HG03025 (cell line): ENCODE measurements at regions not wholly inside any gene's neighbourhood (a gene's known extent, or its start where the extent isn't known, plus 50 kb on each side); places are given as distances from the start of the nearest gene placed in this dataset.
"Not testable (repeated sequence)": the region's sequence is repeated elsewhere in the genome, so short reads cannot be mapped to it uniquely, and the experiment has no call there.

Experiments used
- ATAC-seq: cut with Tn5 transposase; IDR thresholded peaks from one replicate; pipeline ENCODE4 v1.9.1; 2021; ENCODE audit warnings: mild to moderate bottlenecking, moderate library complexity; ENCODE audit not compliant: unreplicated experiment, low FRiP score

DNA sequence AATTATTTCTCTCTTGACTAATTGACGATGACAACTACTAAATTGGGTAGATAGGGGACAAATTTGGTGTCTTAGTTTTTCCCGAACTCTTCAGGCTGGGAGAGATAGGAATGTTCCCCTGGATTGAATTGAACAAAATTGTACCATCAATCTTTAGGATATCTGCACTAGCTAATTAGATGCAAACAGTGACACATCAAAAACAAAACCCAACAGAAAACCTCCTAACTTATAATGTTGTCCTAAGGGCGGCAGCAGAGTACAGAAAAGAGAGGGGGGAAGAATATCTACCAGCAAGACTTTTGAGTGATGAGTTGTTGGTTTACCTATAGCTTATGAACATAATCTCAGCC is 342.9 kb downstream of the INSIG2 start:
- ATAC-seq: no peak

DNA sequence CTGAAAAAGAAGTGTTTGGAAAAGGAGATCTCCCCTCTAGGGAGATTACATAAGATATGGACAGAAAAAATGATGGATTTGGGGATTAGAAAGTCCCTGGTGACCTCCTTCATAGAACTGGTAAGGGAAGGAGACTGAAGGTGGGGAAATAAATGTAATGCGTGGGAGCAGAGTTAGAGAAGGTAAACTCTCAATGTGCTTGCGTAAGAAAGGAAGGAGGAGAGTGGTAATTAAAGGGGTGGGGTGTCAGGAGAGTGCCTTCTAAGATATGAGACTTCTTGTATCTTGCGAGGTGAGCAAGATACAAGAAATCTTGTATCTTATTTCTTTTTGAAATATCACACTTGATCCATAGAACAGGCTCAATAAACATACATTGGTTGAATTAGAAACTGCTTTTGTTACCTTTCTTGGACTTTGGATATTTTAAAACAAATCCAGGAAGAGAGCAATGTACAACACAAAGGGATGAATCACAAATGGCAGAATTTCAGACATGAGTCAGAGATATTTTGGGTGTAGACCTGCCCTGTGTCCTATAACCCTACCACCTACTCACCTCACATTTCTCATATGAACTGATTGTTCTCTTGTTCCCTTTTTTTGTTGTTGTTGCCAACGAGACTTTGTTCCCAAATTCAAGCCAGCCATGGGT is 342.4 kb downstream of the INSIG2 start:
- no peak for ATAC-seq

GRCh38 chr2:118425191-118425590 is 336.9 kb downstream of the INSIG2 start:
- no peak for ATAC-seq

DNA sequence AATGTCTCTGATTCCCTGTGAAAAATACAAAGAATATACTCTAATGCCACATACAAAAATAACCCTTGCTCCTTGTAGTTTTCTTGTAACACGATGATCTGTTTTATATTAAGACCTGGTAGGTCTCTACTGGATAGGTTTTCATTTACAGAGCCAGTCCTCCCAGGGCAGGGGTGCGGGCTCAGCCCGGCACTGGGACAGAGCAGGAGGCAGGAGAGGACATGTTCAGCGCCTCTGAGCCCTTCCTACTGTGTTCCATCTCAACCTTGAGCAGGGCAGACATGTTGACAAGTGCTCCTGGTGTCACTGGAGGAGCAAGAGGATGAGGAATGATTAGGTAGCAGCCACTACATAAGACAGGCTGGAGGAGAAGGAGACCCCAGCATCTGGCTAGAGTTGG is 335.5 kb downstream of the INSIG2 start:
- ATAC-seq: no peak

DNA sequence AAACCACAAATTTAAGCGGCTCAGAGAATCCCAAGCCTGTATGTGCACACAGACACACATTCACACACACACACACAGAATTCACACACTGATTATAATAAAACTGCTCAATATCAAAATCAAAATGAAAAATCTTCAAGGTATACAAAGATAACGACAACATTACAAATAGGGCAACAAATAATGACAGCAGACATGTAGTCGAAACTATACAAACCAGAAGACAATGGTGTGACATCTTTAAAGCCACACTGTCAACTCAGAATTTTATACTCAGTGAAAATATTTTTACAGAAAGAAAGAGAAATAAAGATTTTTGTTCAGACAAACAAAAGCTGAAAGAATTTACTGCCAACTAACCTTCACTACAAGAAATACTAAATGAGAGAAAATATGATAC is 333.4 kb downstream of the INSIG2 start:
- no peak for ATAC-seq

DNA sequence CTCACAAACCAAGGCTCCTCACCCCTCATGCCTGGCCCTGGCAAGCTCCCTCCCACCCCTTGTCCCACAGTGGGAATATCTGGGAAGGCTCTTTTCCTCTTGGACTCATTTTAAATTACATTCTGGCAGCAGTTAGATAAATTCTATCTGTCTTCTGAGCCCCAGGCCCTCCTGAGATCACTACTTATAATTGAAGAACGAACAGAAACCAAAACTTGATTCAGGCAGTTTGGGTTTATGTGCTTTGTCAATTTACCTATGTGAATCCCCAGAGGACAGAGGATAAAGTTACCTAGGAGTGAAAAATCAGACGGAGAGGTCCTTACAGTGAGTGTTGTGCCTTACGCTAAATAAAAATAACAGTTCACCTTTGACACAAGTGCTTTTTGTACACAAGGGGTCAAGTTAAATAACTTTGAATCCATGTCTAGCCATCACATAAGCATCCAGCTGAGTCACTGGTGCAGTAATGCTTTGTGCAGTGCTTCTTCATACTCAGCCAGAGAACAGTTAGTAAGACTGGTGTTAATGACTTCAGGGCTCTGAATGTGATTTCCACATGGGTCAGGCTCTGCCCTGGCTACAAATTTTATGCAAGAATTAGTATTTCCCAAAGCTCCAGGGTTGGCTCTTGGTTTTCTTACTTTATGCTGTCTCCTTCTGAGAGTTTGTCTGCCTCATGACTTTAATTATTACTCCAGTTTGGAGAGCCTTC is 329.3 kb downstream of the INSIG2 start:
- no peak for ATAC-seq

DNA sequence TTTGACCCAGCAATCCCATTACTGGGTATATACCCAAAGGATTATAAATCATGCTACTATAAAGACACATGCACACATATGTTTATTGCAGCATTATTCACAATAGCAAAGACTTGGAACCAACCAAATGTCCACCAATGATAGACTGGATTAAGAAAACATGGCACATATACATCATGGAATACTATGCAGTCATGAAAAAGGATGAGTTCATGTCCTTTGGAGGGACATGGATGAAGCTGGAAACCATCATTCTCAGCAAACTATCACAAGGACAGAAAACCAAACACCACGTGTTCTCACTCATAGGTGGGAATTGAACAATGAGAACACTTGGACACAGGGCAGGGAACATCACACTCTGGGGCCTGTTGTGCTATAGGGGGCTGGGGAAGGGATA is 326.9 kb downstream of the INSIG2 start:
- ATAC-seq: not testable (repeated sequence)

DNA sequence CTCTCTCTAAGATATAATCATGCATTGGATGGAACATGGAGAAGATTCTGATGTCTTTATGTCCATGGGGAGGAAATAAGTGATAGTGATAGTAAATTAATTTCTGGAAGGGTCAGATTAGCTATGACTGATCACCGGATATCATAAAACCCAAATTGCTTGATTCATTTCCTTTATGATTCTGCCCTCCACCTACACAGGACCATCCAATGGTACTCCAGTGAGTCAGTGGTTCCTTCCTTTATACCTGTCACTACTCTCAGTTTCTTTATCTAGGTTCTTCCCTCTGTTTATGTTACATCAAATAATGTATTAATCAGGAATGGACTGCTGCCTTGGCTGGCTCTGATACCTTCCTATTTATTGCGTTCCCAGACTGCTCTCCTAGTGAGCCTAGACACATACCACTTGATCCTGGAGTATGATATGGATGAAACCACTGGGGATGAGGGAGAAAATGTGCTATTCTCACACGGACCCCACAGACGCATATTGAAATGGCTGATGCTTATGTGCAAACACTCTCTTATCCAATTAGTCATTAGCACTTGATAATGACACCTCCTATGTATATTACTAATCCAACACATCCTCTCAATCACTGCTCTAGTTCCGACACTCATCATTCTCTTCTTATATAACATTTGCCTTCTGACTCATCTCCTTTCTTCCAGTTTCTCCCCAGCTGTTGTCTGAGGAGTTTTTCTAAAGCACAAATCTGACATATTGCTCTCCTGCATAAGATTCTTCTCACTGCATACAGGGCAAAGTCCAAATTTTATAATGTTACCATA is 315.6 kb downstream of the INSIG2 start:
- ATAC-seq: no peak

DNA sequence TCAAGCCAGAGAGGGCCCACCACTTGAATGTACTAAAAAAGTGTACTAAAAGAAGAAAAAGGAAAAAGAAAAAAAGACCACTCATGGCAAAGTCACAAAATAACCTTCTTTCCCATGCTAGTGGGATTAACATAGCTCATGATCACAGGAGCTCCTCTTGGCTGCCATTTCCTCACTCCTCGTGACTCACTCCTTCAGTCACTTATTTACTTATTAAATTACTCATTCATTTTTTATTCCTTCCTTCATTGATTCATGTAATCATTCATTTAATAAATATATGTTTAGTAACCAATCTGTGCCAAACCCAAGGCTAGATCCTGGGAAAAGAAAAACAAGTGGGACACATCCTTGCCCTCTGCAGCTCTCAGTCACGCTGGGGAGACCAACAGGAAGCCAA is 300.5 kb downstream of the INSIG2 start:
- ATAC-seq: no peak

GRCh38 chr2:118387509-118387908 is 299.2 kb downstream of the INSIG2 start:
- no peak for ATAC-seq

GRCh38 chr2:118386641-118387302 is 298.5 kb downstream of the INSIG2 start:
- ATAC-seq: no peak

DNA sequence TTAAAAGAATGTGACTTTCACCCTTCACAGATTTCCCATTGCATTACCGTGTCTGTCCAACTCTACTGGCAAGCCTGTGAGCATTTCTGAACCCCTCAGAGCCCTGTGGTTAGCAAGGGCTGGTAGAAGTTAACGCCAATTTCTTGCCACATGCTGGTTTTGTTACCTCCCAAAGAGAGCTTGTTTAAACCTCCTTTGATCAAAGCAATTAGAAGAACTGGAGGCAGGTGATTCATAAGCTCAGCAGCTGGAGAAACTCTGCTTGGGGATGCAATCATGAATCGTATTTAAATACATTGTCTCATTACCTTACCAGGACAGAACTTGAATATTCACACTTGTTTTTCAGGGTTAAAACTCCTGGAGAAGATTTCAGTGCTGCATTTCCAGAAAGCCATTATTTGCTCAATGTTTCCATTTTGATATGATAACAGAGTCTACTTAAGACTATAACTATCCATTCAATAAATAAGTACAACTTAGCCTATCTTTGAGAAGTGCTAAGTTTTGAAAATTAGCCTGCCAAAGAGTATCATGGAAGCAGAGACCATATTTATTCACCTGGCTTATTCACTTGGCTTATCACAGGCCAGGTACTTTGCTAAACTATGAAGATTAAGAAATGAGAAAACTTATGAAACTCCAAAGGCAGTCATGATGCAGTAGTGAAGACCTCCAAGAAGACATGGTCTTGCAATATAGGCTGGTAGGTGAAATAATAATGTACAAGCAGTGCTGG is 292.8 kb downstream of the INSIG2 start:
- no peak for ATAC-seq

GRCh38 chr2:118375907-118376485 is 287.7 kb downstream of the INSIG2 start:
- no peak for ATAC-seq

DNA sequence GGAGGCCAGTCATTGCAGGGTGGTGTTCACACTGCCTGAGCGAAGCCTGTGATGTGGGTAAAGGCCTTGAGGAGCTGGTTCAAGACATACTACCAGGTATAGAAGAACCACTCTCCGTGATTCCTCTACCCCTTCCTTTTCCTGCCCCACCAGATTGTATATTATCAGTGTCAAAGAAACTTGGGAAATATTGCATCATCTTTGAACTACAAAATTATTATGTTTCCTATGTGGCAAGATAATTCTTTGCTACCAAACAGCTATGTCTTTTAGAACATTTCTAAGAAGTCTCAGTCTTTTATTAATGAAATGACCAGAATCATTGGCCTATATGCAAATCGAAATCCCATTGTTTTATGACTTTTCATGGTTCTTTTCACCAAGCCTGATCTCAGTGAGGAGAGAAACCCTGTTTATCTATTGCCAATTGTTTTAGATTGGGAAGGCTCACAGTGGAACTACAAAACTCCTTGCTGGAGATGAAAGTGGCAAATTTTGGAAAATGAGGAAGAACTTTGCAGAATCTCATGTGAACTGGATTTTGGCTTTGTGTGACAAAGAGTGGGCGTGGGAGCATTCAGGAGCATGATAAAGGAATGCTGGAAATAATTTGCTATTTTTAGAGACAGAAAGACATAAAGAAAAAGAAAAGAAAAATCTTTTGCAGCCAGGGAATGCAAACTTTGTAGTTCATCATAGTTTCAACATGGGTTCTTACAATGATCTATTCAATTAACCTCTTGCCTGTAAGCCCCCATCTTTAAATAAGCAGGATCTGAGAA is 286.9 kb downstream of the INSIG2 start:
- ATAC-seq: no peak

DNA sequence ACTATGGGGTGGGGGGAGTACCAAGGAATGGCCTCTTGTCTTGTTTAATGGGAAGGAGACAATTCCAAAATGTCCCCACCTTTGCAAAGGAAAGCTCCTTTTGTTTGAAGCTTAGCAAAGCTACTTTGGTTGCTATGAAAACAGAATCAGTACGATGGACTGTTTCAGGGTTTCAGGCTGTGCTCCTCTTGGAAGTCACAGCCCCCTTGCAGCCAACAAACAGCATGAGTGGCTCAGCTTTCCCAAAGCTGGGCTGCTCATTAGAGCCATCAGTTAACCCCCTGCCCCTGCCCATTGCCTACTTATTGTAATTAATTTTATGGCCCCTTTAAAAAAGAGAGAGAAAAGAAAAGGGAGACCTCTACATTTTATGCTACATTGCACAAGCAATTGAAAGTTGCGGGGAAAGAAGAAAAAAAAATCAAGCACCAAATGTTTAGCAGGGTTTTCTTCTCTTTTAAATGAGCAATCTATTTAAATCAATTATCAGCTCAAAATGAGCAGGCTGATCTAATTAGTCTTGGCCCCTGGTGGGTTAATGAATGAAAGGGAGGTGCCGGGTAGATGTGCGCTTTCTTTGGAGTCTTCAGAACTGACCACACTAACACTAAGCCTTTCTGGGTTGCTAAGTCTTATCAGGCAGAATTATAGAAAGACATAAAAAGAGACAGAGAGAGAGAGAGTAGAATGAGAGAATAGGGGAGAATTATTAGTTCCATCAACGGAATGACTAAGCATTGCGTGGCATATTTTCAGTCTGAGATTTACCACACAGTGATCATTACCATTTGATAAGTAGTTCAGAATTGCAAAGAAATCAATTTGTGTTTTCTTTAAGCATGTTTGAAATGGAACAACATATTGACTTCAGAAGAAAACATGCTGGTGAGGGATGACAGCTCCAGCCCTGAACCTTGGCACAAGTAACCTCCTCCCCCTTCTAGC is 284.9 kb downstream of the INSIG2 start:
- no peak for ATAC-seq

- ATAC-seq: no peak
Measured at GRCh38 chr2:118371515-118371914, 283.2 kb downstream of the INSIG2 start.

- ATAC-seq: not testable (repeated sequence)
Measured at GRCh38 chr2:118369521-118369920, 281.2 kb downstream of the INSIG2 start.

DNA sequence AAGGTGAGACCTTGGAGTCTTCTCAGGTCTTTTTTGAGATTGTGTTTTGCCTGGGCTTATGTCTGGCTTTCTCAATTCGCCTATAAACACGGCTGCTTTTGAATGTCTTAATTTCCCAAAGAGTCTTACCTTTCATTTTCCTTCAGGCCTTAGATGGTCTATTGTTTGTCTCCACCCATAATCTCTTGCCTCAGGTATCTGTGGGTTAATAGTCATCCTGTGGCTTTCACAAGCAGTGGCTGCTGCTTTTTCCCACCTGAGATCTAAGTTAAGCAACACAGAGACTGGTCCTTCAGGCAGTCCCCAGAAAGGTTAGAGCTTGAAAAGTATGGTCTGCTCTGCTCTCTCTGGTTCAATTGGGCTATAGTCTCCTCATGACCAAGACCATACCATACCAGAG is 275.3 kb downstream of the INSIG2 start:
- ATAC-seq: no peak
